Osteoblast (primary cell): ENCODE measurements at regions not wholly inside any gene's neighbourhood (a gene's known extent, or its start where the extent isn't known, plus 50 kb on each side); places are given as distances from the start of the nearest gene placed in this dataset.
A peak's percentile ranks its signal among the peaks of the same experiment; 100 is the strongest.

ENCODE experiments used
- DNase-seq: peaks from one replicate; pipeline ENCODE4 v3.0.0; 2011; ENCODE audit warnings: low spot score, mixed read lengths; ENCODE audit not compliant: insufficient read length; ENCODE audit errors: missing footprints
- H2AFZ ChIP-seq: 2 replicates; pipeline ENCODE4 v1.6.0; 2011; ENCODE audit warnings: mild to moderate bottlenecking, low read length
- H3K27ac ChIP-seq: 2 replicates; pipeline ENCODE4 v1.5.1; 2011; ENCODE audit warnings: mild to moderate bottlenecking, low read depth, low read length, moderate library complexity
- H3K27me3 ChIP-seq: 2 replicates; pipeline ENCODE4 v1.6.0; 2012; ENCODE audit warnings: mild to moderate bottlenecking, control low read depth, inconsistent platforms, low read length, moderate library complexity; ENCODE audit not compliant: insufficient read depth
- H3K36me3 ChIP-seq: 2 replicates; pipeline ENCODE4 v1.5.1; 2011; ENCODE audit warnings: mild to moderate bottlenecking, low read length, control low read depth, moderate library complexity; ENCODE audit not compliant: insufficient read depth
- H3K4me1 ChIP-seq: 2 replicates; pipeline ENCODE4 v1.5.1; 2011; ENCODE audit warnings: mild to moderate bottlenecking, low read length, control low read depth, moderate library complexity; ENCODE audit not compliant: insufficient read depth
- H3K4me2 ChIP-seq: 2 replicates; pipeline ENCODE4 v1.6.0; 2011; ENCODE audit warnings: mild to moderate bottlenecking, low read length; ENCODE audit not compliant: insufficient read depth
- H3K4me3 ChIP-seq: fragments of 200-600 bp; sonication (generic); 3 replicates; pipeline ENCODE4 v1.5.1; 2012; ENCODE audit warnings: mild to moderate bottlenecking, low read length, inconsistent platforms; ENCODE audit not compliant: insufficient read depth
- H3K79me2 ChIP-seq: 2 replicates; pipeline ENCODE4 v1.6.0; 2012; ENCODE audit warnings: mild to moderate bottlenecking, low read length, control low read depth, inconsistent platforms; ENCODE audit not compliant: insufficient read depth
- H3K9me3 ChIP-seq: 2 replicates; pipeline ENCODE4 v1.5.1; 2011; ENCODE audit warnings: low read depth, low read length, control low read depth
- H4K20me1 ChIP-seq: 2 replicates; pipeline ENCODE4 v1.6.0; 2012; ENCODE audit warnings: mild to moderate bottlenecking, low read length, control low read depth; ENCODE audit not compliant: insufficient read depth
- TF ChIP-seq, protein P1 (sequence below): IDR thresholded peaks from 2 replicates; pipeline ENCODE4 v1.5.1; 2011; ENCODE audit warnings: mild to moderate bottlenecking, low read depth, low read length, moderate library complexity; ENCODE audit errors: extremely low read depth

- Histone ChIP-seq H3K27me3 (no peaks in the 10 kb centered on the region), H3K79me2 (no peaks in the 10 kb centered on the region), H4K20me1 (no peaks in the 10 kb centered on the region), H3K36me3 (no peaks in the 10 kb centered on the region), H3K27ac (no peak overlapping the region), H3K4me3 (no peak overlapping the region), H2AFZ (peak overlapping the region; percentile 16), H3K4me1 (no peaks in the 10 kb centered on the region), H3K9me3 (no peaks in the 10 kb centered on the region), H3K4me2 (no peak overlapping the region)
- no peak for DNase-seq
- TF ChIP-seq, protein P1, sequence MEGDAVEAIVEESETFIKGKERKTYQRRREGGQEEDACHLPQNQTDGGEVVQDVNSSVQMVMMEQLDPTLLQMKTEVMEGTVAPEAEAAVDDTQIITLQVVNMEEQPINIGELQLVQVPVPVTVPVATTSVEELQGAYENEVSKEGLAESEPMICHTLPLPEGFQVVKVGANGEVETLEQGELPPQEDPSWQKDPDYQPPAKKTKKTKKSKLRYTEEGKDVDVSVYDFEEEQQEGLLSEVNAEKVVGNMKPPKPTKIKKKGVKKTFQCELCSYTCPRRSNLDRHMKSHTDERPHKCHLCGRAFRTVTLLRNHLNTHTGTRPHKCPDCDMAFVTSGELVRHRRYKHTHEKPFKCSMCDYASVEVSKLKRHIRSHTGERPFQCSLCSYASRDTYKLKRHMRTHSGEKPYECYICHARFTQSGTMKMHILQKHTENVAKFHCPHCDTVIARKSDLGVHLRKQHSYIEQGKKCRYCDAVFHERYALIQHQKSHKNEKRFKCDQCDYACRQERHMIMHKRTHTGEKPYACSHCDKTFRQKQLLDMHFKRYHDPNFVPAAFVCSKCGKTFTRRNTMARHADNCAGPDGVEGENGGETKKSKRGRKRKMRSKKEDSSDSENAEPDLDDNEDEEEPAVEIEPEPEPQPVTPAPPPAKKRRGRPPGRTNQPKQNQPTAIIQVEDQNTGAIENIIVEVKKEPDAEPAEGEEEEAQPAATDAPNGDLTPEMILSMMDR, result no peak
Observed at GRCh38 chr4:164442180-164442579, 311.8 kb upstream of the SMIM31 start.

GRCh38 chr4:164446516-164446915 lies 307.4 kb upstream of the SMIM31 start:
- Histone ChIP-seq H3K9me3 (no peaks in the 10 kb centered on the region), H3K27ac (no peak overlapping the region), H3K4me1 (no peaks in the 10 kb centered on the region), H3K27me3 (no peaks in the 10 kb centered on the region), H3K36me3 (no peaks in the 10 kb centered on the region), H3K79me2 (no peaks in the 10 kb centered on the region), H3K4me3 (no peak overlapping the region), H2AFZ (no peak overlapping the region), H3K4me2 (no peak overlapping the region), H4K20me1 (no peaks in the 10 kb centered on the region)
- DNase-seq, result peak; percentile 19
- TF ChIP-seq, protein P1, result no peak

- no peak overlapping the region for H3K4me3 ChIP-seq
- no peaks in the 10 kb centered on the region for H3K36me3 ChIP-seq
- no peaks in the 10 kb centered on the region for H3K27me3 ChIP-seq
- TF ChIP-seq, protein P1, result no peak
- no peak overlapping the region for H3K4me2 ChIP-seq
- H3K79me2 ChIP-seq, result no peaks in the 10 kb centered on the region
- H4K20me1 ChIP-seq, result no peaks in the 10 kb centered on the region
- DNase-seq, result no peak
- H3K9me3 ChIP-seq, result no peaks in the 10 kb centered on the region
- no peak overlapping the region for H3K27ac ChIP-seq
- H3K4me1 ChIP-seq, result no peaks in the 10 kb centered on the region
- no peak overlapping the region for H2AFZ ChIP-seq
Observed at GRCh38 chr4:164461901-164462300, 292.0 kb upstream of the SMIM31 start.

GRCh38 chr4:164462471-164462870 lies 291.5 kb upstream of the SMIM31 start:
- Histone ChIP-seq H3K27me3 (no peaks in the 10 kb centered on the region), H3K36me3 (no peaks in the 10 kb centered on the region), H3K4me3 (no peak overlapping the region), H2AFZ (no peak overlapping the region), H3K27ac (no peak overlapping the region), H3K4me1 (no peaks in the 10 kb centered on the region), H4K20me1 (no peaks in the 10 kb centered on the region), H3K79me2 (no peaks in the 10 kb centered on the region), H3K4me2 (no peak overlapping the region), H3K9me3 (no peaks in the 10 kb centered on the region)
- DNase-seq, result no peak
- TF ChIP-seq, protein P1, result no peak
